ENCODE measurements at regions not wholly inside any gene's neighbourhood (a gene's known extent, or its start where the extent isn't known, plus 50 kb on each side); places are given as distances from the start of the nearest gene placed in this dataset.
A peak's percentile ranks its signal among the peaks of the same experiment; 100 is the strongest.

DNA sequence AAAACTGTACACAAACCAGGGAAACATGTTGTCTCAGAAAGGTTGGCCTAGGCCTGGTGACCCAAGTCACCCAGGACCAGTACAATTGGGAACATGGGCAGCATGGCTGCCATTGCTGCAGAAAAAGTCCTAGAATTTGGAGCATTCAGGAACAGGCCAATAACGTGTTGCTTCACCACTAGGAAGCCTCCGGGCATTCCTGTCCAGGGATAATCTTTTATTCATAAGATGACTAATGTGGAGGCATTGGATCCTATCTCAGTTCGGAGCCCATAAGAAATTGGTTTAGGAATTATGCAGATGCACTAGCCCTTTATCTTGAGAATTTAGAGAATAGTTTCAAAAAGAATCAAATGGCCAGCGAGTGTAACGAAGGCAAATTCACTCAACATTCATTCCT is 242.8 kb upstream of the NDST4 start:
- DNase-seq (ENCODE audit: low read depth in 2 of 2) = no peak

- no peak for DNase-seq (ENCODE audit: low read depth in 2 of 2)
These were observed 241.9 kb upstream of the NDST4 start for GRCh38 chr4:115355329-115355728.

- no peak for DNase-seq (ENCODE audit: low read depth in 2 of 2)
These were observed 239.9 kb upstream of the NDST4 start for GRCh38 chr4:115353370-115353769.

- no peak for DNase-seq (ENCODE audit: low read depth in 2 of 2)
These were observed 229.8 kb upstream of the NDST4 start for GRCh38 chr4:115343171-115343570.

- no peak for DNase-seq (ENCODE audit: low read depth in 2 of 2)
These were observed 221.5 kb upstream of the NDST4 start for GRCh38 chr4:115334736-115335411.

DNA sequence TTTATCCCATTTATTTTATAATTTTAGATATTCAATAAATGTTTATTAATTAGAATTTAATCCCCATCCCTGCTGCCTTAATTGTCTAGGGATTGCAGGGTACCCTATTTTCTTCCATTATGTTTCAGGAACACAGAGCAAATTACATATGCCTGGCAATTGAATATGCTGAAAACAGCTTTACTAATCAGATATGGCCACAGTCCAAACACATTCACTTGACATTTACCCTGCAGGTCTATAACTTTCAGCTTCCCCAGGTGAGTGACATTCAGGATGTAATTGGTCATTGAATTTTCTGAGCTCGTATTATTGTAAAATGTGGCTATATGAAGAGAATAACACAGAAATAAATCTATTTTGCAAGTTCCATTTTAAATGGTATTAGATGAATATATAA is 218.7 kb upstream of the NDST4 start:
- no peak for DNase-seq (ENCODE audit: low read depth in 2 of 2)

GRCh38 chr4:115331241-115331640 is 217.8 kb upstream of the NDST4 start:
- DNase-seq (ENCODE audit: low read depth in 2 of 2) = no peak

- DNase-seq (ENCODE audit: low read depth in 2 of 2) = peak; percentile 15 to 28
These were observed 212.4 kb upstream of the NDST4 start for GRCh38 chr4:115325836-115326235.

DNA sequence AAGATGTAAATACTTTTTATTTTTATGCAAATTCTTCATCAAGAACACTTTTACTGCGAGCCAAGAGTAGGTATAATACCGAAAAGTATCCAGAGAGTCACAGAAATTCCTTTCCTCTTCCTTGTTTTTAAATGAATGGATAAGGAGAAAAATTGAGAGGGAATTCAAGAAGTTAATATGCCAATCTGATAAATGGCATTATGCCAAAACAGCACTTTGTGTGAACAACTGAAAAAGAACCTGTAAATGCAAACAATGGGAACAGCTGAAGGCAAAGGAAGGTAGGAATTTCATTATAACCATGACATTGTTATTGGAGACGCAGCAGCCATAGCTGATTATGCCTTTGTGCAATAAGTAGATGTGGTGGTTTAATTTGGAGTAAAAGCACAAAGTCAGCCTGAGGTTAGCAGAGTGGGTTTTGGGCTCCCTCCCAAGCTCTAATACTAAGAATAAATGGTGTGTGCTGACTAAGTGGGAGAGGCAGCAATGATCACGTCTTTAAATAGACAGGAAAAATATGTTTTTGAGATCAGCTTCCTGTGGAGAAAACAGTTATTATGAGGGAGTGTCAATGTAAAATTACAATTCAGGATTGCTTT is 209.8 kb upstream of the NDST4 start:
- DNase-seq (ENCODE audit: low read depth in 2 of 2) = no peak

GRCh38 chr4:115315182-115315581 is 201.8 kb upstream of the NDST4 start:
- no peak for DNase-seq (ENCODE audit: low read depth in 2 of 2)

GRCh38 chr4:115310641-115311040 is 197.2 kb upstream of the NDST4 start:
- no peak for DNase-seq (ENCODE audit: low read depth in 2 of 2)

DNA sequence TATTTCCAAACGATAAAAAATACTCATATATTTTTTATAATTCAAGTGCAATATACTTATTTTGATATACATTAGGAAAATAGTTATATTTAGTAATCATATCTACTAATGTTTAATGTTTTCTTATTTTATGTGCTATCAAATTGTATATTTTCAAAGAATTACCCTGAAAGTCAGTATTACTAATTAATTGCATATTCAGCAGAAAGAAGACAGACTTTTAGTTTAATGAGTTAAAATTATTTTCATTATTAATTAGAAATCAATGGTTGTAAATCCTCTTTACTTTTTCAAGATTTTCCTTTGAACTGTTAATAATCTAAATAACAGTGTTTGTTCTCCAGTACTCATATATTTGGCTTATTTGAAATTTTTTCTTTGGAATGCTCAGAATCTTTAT is 181.3 kb upstream of the NDST4 start:
- DNase-seq (ENCODE audit: low read depth in 2 of 2) = no peak

GRCh38 chr4:115293093-115293462 is 179.7 kb upstream of the NDST4 start:
- no peak for DNase-seq (ENCODE audit: low read depth in 2 of 2)

GRCh38 chr4:115292320-115293092 is 179.1 kb upstream of the NDST4 start:
- no peak for DNase-seq (ENCODE audit: low read depth in 2 of 2)

- no peak for DNase-seq (ENCODE audit: low read depth in 2 of 2)
These were observed 174.0 kb upstream of the NDST4 start for GRCh38 chr4:115287426-115287825.

- no peak for DNase-seq (ENCODE audit: low read depth in 2 of 2)
These were observed 165.9 kb upstream of the NDST4 start for GRCh38 chr4:115279330-115279729.

DNA sequence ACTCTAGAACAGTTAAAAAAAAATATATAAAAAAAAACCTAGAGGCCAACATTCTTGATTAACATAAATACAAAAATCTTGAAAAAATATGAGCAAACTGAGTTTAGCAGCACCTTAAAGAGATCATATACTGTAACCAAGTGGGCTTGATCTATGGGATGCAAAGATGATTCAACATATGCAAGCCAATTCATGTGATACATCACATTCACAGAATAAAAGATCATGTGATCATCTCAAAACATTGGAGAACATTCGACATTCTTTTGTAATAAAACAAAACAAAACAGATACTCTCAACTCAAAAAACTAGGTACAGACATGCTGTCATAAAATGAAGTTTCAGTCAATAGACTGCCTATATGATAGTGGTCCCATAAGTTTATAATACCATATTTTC is 165.4 kb upstream of the NDST4 start:
- DNase-seq (ENCODE audit: low read depth in 2 of 2) = no peak

- no peak for DNase-seq (ENCODE audit: low read depth in 2 of 2)
These were observed 162.2 kb upstream of the NDST4 start for GRCh38 chr4:115275615-115276014.

- no peak for DNase-seq (ENCODE audit: low read depth in 2 of 2)
These were observed 161.1 kb upstream of the NDST4 start for GRCh38 chr4:115274545-115274944.

DNA sequence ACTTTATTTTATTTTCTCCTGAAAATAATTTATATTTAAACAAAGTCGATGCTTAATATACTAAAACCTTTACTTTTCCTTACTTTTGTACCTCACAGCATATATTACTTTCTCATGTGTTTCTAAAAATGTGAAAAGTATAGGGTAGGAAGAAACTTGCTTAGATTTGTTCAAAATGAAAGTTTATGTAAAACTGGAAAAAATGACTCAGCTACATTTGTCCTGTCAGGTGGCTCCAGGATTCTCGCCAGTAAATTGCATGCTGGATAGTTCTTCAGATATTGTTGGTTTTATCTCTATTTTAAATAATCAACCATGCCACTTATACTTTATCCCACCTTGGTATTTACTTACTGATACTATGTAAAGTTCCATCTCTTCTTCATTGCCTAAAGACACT is 159.2 kb upstream of the NDST4 start:
- no peak for DNase-seq (ENCODE audit: low read depth in 2 of 2)

GRCh38 chr4:115272185-115272584 is 158.8 kb upstream of the NDST4 start:
- no peak for DNase-seq (ENCODE audit: low read depth in 2 of 2)

DNA sequence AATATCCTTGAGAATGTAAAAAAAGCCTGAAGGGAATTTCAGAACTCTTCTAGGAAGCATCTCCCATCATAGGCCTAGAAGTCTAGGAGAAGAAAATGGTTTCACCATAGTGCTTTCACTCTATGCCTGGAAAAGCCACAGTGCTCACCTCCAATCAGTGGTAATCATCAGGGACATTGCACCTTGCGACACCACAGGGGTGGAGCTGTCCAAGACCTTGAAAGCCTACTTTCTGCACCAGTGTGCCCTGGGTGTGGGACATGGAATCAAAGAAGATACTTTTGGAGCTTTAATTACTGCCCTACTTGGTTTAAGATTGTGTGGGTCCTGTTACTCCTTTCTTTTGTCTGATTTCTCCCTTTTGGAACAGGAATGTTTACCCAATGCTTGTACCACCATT is 146.8 kb upstream of the NDST4 start:
- DNase-seq (ENCODE audit: low read depth in 2 of 2) = no peak

DNA sequence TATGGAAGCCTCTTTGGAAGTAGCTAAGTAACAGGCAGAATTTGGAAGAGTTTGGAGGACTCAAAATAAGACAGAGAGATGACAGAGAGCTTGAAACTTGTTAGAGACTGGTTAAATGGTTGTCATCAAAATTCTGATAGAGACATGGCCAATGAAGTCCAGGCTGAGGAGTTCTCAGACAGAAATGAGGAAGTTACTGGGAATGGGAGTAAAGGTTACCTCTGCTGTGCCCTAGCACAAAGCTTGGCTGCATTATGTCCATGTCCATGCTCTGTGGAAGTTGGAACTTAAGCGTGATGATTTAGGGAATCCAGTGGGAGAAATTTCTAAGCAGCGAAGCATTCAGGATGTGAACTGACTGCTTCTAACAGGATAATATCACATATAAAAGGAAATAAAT is 146.2 kb upstream of the NDST4 start:
- DNase-seq (ENCODE audit: low read depth in 2 of 2) = no peak

All from fibroblast of skin of left biceps (primary cell).